ENCODE measurements at regions not wholly inside any gene's neighbourhood (a gene's known extent, or its start where the extent isn't known, plus 50 kb on each side); places are given as distances from the start of the nearest gene placed in this dataset.

- no peak for TF ChIP-seq CTCF (IDR thresholded peaks at IDR 0.05; ENCODE audit: unreplicated experiment)
- Mint-ChIP-seq H3K36me3 (ENCODE audit: low read depth, unreplicated experiment) (no peaks in the 10 kb centered on the region), H3K27ac (ENCODE audit: unreplicated experiment) (no peak overlapping the region), H3K9me3 (ENCODE audit: unreplicated experiment) (no peaks in the 10 kb centered on the region), H3K27me3 (ENCODE audit: unreplicated experiment) (peaks cover 1% of the 10 kb centered on the region), H3K4me1 (ENCODE audit: unreplicated experiment) (peaks cover 6% of the 10 kb centered on the region), H3K4me3 (ENCODE audit: unreplicated experiment) (no peak overlapping the region)
- no peak for DNase-seq (ENCODE audit: low spot score)
These were observed 636.8 kb upstream of the ANKRD30A start for GRCh38 chr10:36488579-36488978.

GRCh38 chr10:36479073-36479472, 646.3 kb upstream of the ANKRD30A start:
- Mint-ChIP-seq H3K9me3 (ENCODE audit: unreplicated experiment) (no peaks in the 10 kb centered on the region), H3K27ac (ENCODE audit: unreplicated experiment) (no peak overlapping the region), H3K36me3 (ENCODE audit: low read depth, unreplicated experiment) (no peaks in the 10 kb centered on the region), H3K4me3 (ENCODE audit: unreplicated experiment) (no peak overlapping the region), H3K27me3 (ENCODE audit: unreplicated experiment) (no peaks in the 10 kb centered on the region), H3K4me1 (ENCODE audit: unreplicated experiment) (peaks cover 3% of the 10 kb centered on the region)
- no peak for TF ChIP-seq CTCF (IDR thresholded peaks at IDR 0.05; ENCODE audit: unreplicated experiment)
- no peak for DNase-seq (ENCODE audit: low spot score)

- Mint-ChIP-seq H3K27ac (ENCODE audit: unreplicated experiment) (no peak overlapping the region), H3K4me3 (ENCODE audit: unreplicated experiment) (no peak overlapping the region)
- DNase-seq (ENCODE audit: low spot score), result no peak
These were observed 649.0 kb upstream of the ANKRD30A start for GRCh38 chr10:36476399-36476798.

GRCh38 chr10:36475746-36476145, 649.7 kb upstream of the ANKRD30A start:
- Mint-ChIP-seq H3K9me3 (ENCODE audit: unreplicated experiment) (no peaks in the 10 kb centered on the region), H3K4me1 (ENCODE audit: unreplicated experiment) (no peaks in the 10 kb centered on the region), H3K27me3 (ENCODE audit: unreplicated experiment) (no peaks in the 10 kb centered on the region), H3K36me3 (ENCODE audit: low read depth, unreplicated experiment) (no peaks in the 10 kb centered on the region), H3K4me3 (ENCODE audit: unreplicated experiment) (no peak overlapping the region), H3K27ac (ENCODE audit: unreplicated experiment) (no peak overlapping the region)
- no peak for TF ChIP-seq CTCF (IDR thresholded peaks at IDR 0.05; ENCODE audit: unreplicated experiment)
- DNase-seq (ENCODE audit: low spot score), result no peak

More at GRCh38 chr10:36476399-36476798, 649.0 kb upstream of the ANKRD30A start:
- no peak for TF ChIP-seq CTCF (IDR thresholded peaks at IDR 0.05; ENCODE audit: unreplicated experiment)
- H3K4me1 Mint-ChIP-seq (ENCODE audit: unreplicated experiment), result no peaks in the 10 kb centered on the region
- H3K27me3 Mint-ChIP-seq (ENCODE audit: unreplicated experiment), result no peaks in the 10 kb centered on the region
- no peaks in the 10 kb centered on the region for H3K36me3 Mint-ChIP-seq (ENCODE audit: low read depth, unreplicated experiment)
- H3K9me3 Mint-ChIP-seq (ENCODE audit: unreplicated experiment), result no peaks in the 10 kb centered on the region

- TF ChIP-seq CTCF (IDR thresholded peaks at IDR 0.05; ENCODE audit: unreplicated experiment), result no peak
- Mint-ChIP-seq H3K36me3 (ENCODE audit: low read depth, unreplicated experiment) (no peaks in the 10 kb centered on the region), H3K4me3 (ENCODE audit: unreplicated experiment) (no peak overlapping the region), H3K27me3 (ENCODE audit: unreplicated experiment) (no peaks in the 10 kb centered on the region), H3K4me1 (ENCODE audit: unreplicated experiment) (no peaks in the 10 kb centered on the region), H3K27ac (ENCODE audit: unreplicated experiment) (no peak overlapping the region), H3K9me3 (ENCODE audit: unreplicated experiment) (no peaks in the 10 kb centered on the region)
- DNase-seq (ENCODE audit: low spot score), result no peak
These were observed 650.9 kb upstream of the ANKRD30A start for GRCh38 chr10:36474456-36474855.

Data from endothelial cell (in vitro differentiated cells).